ENCODE measurements at regions not wholly inside any gene's neighbourhood (a gene's known extent, or its start where the extent isn't known, plus 50 kb on each side); places are given as distances from the start of the nearest gene placed in this dataset.
"Not testable (repeated sequence)": the region's sequence is repeated elsewhere in the genome, so short reads cannot be mapped to it uniquely, and the experiment has no call there.

DNA sequence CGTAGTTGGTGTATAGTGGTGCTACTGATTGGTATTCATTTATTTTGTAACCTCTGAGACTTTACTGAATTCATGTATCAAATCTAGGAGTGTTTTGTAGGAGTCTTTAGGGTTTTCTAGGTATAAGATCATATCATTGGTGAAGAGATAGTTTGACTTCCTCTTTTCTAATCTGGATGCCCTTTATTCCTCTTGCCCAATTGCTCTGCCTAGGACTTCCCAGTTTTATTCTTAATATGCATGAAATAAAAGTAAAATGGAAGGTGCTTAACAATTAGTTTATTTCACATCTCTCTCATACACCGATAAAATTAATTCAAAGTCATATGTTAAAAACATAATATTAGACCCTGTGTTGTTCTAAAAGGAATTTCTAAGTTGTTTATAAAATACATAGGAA, 95.2 kb downstream of the CCDC74A start:
- H3K36me3 Mint-ChIP-seq (ENCODE audit: low read depth); H3K27ac Mint-ChIP-seq; H3K27me3 Mint-ChIP-seq (ENCODE audit: low read depth); H3K4me1 Mint-ChIP-seq (ENCODE audit: low read depth); CTCF ChIA-PET; H3K9me3 Mint-ChIP-seq; intact Hi-C loops (cut with micrococcal nuclease); H3K4me3 Mint-ChIP-seq; DNase-seq: not testable (repeated sequence)

DNA sequence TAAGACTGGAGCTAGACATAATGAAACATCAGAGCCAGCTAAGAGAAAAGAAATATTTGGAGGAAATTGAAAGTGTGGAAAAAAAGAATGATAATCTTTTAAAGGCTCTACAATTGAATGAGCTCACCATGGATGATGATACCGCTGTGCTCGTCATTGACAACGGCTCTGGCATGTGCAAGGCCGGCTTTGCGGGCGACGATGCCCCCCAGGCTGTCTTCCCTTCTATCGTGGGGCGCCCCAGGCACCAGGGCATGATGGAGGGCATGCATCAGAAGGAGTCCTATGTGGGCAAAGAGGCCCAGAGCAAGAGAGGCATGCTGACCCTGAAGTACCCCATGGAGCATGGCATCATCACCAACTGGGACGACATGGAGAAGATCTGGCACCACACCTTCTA, 98.3 kb downstream of the CCDC74A start:
- H3K27ac Mint-ChIP-seq; DNase-seq; H3K36me3 Mint-ChIP-seq (ENCODE audit: low read depth); H3K4me1 Mint-ChIP-seq (ENCODE audit: low read depth); H3K27me3 Mint-ChIP-seq (ENCODE audit: low read depth); H3K9me3 Mint-ChIP-seq; CTCF ChIA-PET; H3K4me3 Mint-ChIP-seq; intact Hi-C loops (cut with micrococcal nuclease): not testable (repeated sequence)

DNA sequence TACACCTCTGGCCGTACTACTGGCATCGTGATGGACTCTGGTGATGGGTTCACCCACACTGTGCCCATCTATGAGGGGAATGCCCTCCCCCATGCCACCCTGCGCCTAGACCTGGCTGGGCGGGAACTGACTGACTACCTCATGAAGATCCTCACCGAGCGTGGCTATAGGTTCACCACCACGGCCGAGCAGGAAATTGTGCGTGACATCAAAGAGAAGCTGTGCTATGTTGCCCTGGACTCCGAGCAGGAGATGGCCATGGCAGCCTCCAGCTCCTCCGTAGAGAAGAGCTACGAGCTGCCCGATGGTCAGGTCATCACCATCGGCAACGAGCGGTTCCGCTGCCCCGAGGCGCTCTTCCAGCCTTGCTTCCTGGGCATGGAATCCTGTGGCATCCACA, 98.9 kb downstream of the CCDC74A start:
- H3K36me3 Mint-ChIP-seq (ENCODE audit: low read depth); intact Hi-C loops (cut with micrococcal nuclease); H3K9me3 Mint-ChIP-seq; H3K4me1 Mint-ChIP-seq (ENCODE audit: low read depth); DNase-seq; H3K4me3 Mint-ChIP-seq; H3K27me3 Mint-ChIP-seq (ENCODE audit: low read depth); H3K27ac Mint-ChIP-seq; CTCF ChIA-PET: not testable (repeated sequence)

- intact Hi-C loops (cut with micrococcal nuclease); H3K4me1 Mint-ChIP-seq (ENCODE audit: low read depth); H3K27me3 Mint-ChIP-seq (ENCODE audit: low read depth); DNase-seq; H3K36me3 Mint-ChIP-seq (ENCODE audit: low read depth); CTCF ChIA-PET; H3K4me3 Mint-ChIP-seq; H3K9me3 Mint-ChIP-seq; H3K27ac Mint-ChIP-seq: not testable (repeated sequence)
These were observed 100.1 kb downstream of the CCDC74A start for GRCh38 chr2:131627777-131628176.

DNA sequence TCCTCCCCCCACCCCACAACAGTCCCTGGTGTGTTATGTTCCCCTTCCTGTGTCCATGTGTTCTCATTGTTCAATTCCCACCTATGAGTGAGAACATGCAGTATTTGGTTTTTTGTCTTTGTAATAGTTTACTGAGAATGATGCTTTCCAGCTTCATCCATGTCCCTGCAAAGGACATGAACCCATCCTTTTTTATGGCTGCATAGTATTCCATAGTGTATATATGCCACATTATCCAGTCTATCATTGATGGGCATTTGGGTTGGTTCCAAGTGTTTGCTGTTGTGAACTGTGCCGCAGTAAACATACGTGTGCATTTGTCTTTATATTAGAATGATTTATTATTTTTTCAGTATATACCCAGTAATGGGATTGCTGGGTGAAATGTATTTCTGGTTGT, 104.0 kb downstream of the CCDC74A start:
- H3K36me3 Mint-ChIP-seq (ENCODE audit: low read depth); CTCF ChIA-PET; H3K27me3 Mint-ChIP-seq (ENCODE audit: low read depth); H3K9me3 Mint-ChIP-seq; DNase-seq; H3K4me1 Mint-ChIP-seq (ENCODE audit: low read depth); H3K27ac Mint-ChIP-seq; H3K4me3 Mint-ChIP-seq; intact Hi-C loops (cut with micrococcal nuclease): not testable (repeated sequence)

- H3K4me1 Mint-ChIP-seq (ENCODE audit: low read depth); H3K9me3 Mint-ChIP-seq; H3K36me3 Mint-ChIP-seq (ENCODE audit: low read depth); H3K27me3 Mint-ChIP-seq (ENCODE audit: low read depth); H3K27ac Mint-ChIP-seq; DNase-seq; CTCF ChIA-PET; H3K4me3 Mint-ChIP-seq; intact Hi-C loops (cut with micrococcal nuclease): not testable (repeated sequence)
These were observed 105.7 kb downstream of the CCDC74A start for GRCh38 chr2:131633405-131633804.

DNA sequence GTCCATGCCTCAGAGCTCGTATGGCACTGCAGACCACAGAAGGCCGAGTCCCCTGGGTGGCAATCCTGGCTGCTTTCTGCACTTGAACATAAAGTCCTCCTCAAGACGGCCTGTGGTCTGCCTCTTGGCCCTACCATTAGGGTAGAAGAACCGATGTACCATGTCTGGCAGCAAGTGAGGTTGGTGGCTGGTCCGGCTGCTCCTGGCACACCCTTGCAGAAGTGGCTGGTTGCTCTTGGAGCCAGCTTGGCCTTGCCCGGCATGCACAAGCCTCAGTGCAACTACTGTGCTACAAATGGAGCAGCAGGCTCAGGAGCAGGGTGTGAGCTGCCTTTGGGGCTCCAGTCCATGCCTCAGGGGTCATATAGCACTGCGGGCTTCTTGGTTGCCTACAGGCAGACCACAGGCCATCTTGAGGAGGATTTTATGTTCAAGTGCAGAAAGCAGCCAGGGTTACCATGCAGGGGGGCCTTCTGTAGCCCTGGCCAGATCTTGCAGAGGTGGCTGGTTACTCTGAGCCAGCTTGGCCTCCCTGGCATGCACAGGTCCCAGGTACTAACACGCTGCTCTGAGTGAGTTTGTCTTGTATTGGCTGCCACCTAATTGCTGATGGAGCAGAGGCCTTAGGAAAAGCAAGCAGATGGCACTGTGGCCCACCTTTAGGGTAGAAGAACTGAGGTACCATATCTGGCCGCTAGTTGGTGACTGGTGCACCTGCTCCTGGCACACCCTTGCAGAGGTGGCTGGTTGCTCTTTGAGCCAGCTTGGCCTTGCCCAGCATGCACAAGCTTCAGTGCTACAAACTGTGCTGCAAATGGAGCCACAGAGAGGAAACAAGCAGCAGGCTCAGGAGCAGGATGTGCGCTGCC, 106.4 kb downstream of the CCDC74A start:
- CTCF ChIA-PET; H3K27me3 Mint-ChIP-seq (ENCODE audit: low read depth); H3K4me3 Mint-ChIP-seq; intact Hi-C loops (cut with micrococcal nuclease); H3K9me3 Mint-ChIP-seq; H3K36me3 Mint-ChIP-seq (ENCODE audit: low read depth); H3K4me1 Mint-ChIP-seq (ENCODE audit: low read depth); H3K27ac Mint-ChIP-seq; DNase-seq: not testable (repeated sequence)

GRCh38 chr2:131635611-131636010, 107.9 kb downstream of the CCDC74A start:
- no peak for DNase-seq
- CTCF ChIA-PET: no interaction called here
- peaks cover 5% of the 10 kb centered on the region for H3K27me3 Mint-ChIP-seq (ENCODE audit: low read depth)
- no peak overlapping the region for H3K27ac Mint-ChIP-seq
- no peaks in the 10 kb centered on the region for H3K36me3 Mint-ChIP-seq (ENCODE audit: low read depth)
- intact Hi-C loops (cut with micrococcal nuclease): no loop called here
- no peaks in the 10 kb centered on the region for H3K4me1 Mint-ChIP-seq (ENCODE audit: low read depth)
- no peaks in the 10 kb centered on the region for H3K9me3 Mint-ChIP-seq
- no peak overlapping the region for H3K4me3 Mint-ChIP-seq

DNA sequence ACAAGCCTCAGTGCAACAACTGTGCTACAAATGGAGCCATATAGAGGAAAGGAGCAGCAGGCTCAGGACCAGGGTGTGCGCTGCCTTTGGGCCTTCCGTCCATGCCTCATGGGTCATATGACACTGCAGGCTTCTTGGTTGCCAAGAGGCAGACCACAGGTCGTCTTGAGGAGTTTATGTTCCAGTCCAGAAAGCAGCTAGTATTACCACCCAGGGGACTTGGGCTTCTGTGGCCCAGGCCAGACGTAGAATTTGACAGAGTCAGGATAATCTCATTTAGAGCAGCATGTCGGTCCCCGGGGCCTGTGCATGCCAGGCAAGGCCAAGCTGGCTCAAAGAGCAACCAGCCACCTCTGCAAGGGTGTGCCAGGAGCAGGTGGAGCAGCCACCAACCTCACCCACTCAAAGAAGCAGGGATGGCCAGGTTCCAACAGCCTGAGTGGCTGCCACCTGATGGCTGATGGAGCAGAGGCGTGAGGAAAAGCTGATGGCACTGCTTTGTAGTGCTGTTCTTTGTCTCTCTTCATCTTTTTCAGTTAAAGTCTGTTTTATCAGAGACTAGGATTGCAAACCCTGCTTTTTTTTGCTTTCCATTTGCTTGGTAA, 109.1 kb downstream of the CCDC74A start:
- H3K4me1 Mint-ChIP-seq (ENCODE audit: low read depth); DNase-seq; H3K4me3 Mint-ChIP-seq; H3K9me3 Mint-ChIP-seq; H3K27me3 Mint-ChIP-seq (ENCODE audit: low read depth); intact Hi-C loops (cut with micrococcal nuclease); CTCF ChIA-PET; H3K36me3 Mint-ChIP-seq (ENCODE audit: low read depth); H3K27ac Mint-ChIP-seq: not testable (repeated sequence)

DNA sequence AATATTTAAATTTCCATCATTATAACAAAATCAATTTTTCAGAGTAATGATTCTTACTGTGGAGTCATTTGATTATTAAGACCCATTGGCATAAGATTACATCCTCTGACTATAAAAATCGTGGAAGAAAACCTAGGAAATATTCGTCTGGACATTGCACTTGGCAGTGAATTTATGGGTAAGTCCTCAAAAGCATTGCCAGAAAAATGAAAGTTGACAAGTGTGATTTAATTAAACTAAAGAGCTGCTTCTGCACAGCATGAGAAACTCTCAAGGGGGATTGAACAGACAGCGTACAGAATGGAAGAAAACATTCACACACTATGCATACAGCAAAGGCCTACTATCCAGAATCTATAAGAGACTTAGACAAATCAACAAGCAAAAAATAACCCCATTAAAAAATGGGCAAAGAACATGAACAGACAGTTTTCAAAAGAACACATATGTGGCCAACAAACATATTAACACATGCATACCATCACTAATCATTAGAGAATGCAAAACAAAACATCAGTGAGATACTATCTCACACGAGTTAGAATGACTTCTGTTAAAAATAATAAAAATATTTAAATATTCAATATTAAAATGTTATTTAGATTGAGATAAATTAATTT, 111.4 kb downstream of the CCDC74A start:
- H3K9me3 Mint-ChIP-seq; H3K4me3 Mint-ChIP-seq; CTCF ChIA-PET; H3K27me3 Mint-ChIP-seq (ENCODE audit: low read depth); H3K36me3 Mint-ChIP-seq (ENCODE audit: low read depth); intact Hi-C loops (cut with micrococcal nuclease); DNase-seq; H3K27ac Mint-ChIP-seq; H3K4me1 Mint-ChIP-seq (ENCODE audit: low read depth): not testable (repeated sequence)

- H3K27me3 Mint-ChIP-seq (ENCODE audit: low read depth): peaks cover 15% of the 10 kb centered on the region
- intact Hi-C loops (cut with micrococcal nuclease): no loop called here
- DNase-seq: no peak
- no peaks in the 10 kb centered on the region for H3K4me1 Mint-ChIP-seq (ENCODE audit: low read depth)
- no peaks in the 10 kb centered on the region for H3K9me3 Mint-ChIP-seq
- no peak overlapping the region for H3K4me3 Mint-ChIP-seq
- no peaks in the 10 kb centered on the region for H3K36me3 Mint-ChIP-seq (ENCODE audit: low read depth)
- CTCF ChIA-PET: no interaction called here
- H3K27ac Mint-ChIP-seq: no peak overlapping the region
These were observed 113.9 kb downstream of the CCDC74A start for GRCh38 chr2:131641414-131642206.

DNA sequence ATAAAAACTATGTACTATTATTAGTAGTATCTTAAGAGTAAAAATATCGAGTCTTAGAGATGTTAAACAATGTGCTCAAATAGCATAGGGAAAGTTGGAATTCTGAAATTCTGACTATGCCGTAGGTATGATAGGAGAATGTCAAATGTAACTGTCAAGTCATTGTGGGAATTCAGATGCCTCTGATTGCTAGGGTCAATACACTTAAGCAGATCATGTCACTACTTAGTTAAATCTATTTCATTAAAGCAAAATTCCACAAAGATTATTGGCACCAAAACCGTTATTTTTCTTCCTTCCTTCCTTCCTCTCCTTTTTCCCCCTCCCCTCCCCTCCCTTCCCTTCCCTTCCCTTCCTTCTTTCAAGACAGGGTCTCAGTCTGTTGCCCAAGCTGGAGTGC, 115.5 kb downstream of the CCDC74A start:
- H3K4me3 Mint-ChIP-seq; H3K27ac Mint-ChIP-seq; H3K9me3 Mint-ChIP-seq; DNase-seq; H3K4me1 Mint-ChIP-seq (ENCODE audit: low read depth); CTCF ChIA-PET; H3K36me3 Mint-ChIP-seq (ENCODE audit: low read depth); intact Hi-C loops (cut with micrococcal nuclease): not testable (repeated sequence)
- peaks cover 22% of the 10 kb centered on the region for H3K27me3 Mint-ChIP-seq (ENCODE audit: low read depth)
